ENCODE measurements at regions not wholly inside any gene's neighbourhood (a gene's known extent, or its start where the extent isn't known, plus 50 kb on each side); places are given as distances from the start of the nearest gene placed in this dataset.

DNA sequence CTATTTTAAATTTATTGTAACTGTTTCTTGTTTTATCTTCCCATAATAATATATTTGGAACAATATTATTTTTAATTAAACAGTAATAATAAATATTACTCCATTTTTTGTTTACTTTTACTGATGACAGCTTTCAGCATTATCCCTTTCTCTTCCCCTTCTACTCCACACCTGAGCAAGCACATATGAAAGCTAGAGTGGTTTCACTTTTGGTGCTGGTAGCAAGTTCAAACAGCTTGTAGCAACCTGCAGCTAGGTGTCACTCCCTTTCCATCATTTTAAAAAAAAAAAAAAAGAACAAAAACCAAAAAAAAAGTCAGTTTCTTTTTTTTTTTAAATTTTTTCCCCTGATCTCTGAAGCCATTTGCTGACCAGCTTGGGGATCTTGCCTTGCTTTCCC lies 801.8 kb downstream of the CCDC85A start:
- DNase-seq (ENCODE audit: low read depth) = peak; percentile 4

GRCh38 chr2:57022496-57022895 lies 838.7 kb downstream of the CCDC85A start:
- DNase-seq (ENCODE audit: low read depth) = peak; percentile 3

GRCh38 chr2:57044931-57045635 lies 861.3 kb downstream of the CCDC85A start:
- DNase-seq (ENCODE audit: low read depth) = no peak

DNA sequence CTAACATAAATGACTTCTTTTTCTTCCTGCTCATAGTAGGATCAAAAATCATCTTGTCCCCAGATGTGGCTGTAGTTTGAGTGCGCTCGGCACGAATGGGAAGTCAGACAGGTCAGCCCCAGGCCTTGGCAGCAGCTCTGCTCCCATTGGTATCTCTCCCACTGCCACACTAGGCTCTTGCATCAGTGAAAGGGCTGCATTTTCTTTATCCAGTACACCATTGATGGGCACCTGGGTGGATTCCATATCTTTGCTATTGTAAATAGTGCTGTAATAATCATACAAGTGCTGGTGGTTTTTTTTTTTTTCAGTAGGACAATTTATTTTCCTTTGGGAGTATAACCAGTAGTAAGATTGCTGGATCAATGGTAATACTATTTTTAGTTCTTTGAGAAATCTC lies 865.5 kb downstream of the CCDC85A start:
- no peak for DNase-seq (ENCODE audit: low read depth)

DNA sequence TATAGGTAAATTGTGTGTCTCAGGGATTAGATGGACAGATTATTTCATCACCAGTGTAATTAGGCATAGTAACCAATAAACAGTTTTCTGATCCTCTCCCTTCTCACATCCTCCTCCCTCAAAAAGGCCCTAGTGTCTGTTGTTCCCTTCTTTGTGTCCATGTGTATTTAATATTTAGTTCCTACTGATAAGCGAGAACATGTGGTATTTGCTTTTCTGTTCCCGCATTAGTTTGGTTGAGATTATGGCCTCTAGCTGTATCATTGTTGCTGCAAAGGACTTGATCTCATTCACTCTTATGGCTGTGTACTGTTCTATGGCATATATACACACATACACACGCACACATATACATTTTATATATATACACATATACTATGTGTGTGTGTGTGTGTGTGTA lies 866.2 kb downstream of the CCDC85A start:
- no peak for DNase-seq (ENCODE audit: low read depth)

DNA sequence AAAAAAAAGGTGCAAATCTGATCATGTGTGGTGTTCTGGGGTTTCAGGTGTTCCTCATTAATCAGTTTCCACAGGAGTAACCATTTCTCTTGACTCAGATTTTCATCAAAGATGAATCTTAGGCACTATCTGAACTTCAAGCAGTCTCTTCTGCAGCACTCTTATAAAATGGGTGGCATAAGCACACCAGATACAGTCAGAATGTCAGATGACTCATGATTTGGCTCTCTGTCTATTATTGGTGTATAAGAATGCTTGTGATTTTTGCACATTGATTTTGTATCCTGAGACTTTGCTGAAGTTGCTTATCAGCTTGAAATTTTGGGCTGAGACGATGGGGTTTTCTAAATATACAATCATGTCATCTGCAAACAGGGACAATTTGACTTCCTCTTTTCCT lies 882.5 kb downstream of the CCDC85A start:
- peak; percentile 41 for DNase-seq (ENCODE audit: low read depth)

- peak; percentile 22 for DNase-seq (ENCODE audit: low read depth)
Observed at GRCh38 chr2:57075226-57075625, 891.4 kb downstream of the CCDC85A start.

DNA sequence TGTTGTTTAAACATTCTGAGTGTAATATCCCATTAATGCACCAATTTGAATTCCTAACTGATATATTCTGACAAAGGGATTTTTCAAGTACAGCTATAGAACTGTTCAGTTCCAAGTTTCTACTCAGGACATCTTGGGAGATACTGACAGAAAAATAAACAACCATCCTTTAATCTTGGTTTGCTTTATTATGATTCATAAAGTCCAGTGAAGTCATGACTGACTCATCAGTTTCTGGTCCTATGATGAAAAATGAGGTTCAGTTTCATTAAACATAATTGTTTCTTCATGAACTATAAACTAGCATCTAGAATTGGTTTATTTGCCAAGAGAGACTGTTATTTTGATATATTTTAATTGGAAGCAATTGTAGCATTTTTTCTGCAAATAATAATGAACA lies 896.2 kb downstream of the CCDC85A start:
- DNase-seq (ENCODE audit: low read depth) = peak; percentile 75

DNA sequence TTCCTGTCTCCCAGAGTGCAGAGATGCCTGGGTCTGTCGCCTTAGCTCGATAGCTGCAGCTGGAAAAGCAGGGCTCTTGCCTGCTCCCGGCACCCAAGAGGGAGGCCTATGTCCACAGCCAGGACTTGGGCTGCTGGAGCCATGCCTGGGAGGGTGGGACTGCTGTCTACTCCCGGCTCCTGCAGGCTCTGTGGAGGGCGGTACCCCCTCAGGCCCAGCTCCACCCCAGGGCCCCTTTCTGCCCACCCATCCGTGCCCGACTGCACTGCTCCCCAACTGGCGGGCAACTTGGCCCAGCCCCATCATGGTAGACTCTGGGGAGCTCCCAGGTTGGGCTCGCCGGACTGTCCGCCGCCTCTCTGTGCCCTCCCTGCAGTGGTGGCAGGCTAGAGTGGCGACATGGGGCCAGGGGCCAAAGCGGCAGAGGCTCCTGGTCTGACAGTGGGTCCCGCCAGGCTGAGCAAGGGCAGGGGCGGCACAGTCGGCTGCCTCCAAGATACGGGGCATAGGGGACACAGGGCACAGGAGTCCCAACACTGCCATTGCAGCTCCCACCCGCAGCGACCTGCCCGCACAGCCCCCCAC lies 901.0 kb downstream of the CCDC85A start:
- no peak for DNase-seq (ENCODE audit: low read depth)

- DNase-seq (ENCODE audit: low read depth) = no peak
Observed at GRCh38 chr2:57093020-57093419, 909.2 kb downstream of the CCDC85A start.

- DNase-seq (ENCODE audit: low read depth) = no peak
Observed at GRCh38 chr2:57097855-57098254, 914.1 kb downstream of the CCDC85A start.

DNA sequence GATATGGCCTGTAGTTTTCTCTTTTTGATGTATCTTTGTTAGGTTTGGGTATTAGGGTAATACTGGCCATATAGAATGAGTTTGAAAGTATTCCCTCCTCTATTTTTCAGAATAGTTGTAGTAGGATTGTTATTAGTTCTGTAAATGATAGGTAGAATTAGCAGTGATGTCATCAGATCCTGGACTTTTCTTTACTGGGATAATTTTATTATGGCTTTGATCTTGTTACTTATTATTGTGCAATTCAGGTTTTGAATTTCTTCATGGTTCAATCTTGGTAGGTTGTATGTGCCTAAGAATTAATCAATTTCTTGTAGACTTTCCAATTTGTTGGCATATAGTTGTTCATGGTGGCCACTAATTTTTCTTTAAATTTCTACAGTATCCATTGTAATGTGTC lies 916.6 kb downstream of the CCDC85A start:
- DNase-seq (ENCODE audit: low read depth) = no peak

- DNase-seq (ENCODE audit: low read depth) = no peak
Observed at GRCh38 chr2:57105694-57106093, 921.9 kb downstream of the CCDC85A start.

GRCh38 chr2:57107353-57107752 lies 923.6 kb downstream of the CCDC85A start:
- no peak for DNase-seq (ENCODE audit: low read depth)

GRCh38 chr2:57111531-57111930 lies 927.7 kb downstream of the CCDC85A start:
- no peak for DNase-seq (ENCODE audit: low read depth)

DNA sequence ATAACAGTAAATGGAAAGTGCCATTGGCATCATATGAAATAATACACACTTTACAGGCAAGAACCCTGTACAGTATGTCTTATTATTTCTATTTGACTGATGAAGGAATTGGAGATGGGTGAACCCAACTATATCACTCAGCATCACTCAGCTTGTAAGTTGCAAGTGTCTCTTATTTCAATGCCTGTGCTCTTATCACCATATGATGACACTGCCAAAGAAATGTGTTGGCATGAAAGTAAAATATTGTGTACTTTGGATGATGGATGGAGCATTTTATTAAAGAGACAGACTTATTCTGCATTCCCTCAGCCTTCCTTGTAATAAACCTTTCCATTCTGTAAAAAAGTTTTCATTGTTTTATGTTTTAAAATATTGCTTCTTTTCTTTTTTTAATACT lies 927.5 kb upstream of the VRK2 start:
- no peak for DNase-seq (ENCODE audit: low read depth)

DNA sequence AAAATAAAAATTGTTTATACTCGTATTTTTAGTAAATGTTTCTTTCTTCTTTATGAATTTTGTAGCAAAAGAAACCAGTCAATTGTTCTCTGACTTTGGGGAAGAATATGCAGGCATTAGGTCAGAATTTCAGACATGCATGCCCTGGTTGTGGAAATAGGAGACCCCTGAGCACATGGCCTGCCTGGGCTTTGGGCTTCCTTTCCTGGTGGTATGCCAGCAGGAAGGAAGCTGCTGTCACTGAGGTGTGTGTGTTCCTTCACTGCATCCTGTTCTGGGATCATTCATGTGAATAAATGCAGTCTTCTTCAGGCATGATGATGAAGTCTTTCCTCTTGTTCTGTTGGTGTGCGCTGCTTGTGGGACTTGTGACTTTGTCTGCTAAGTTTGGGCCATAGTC lies 920.2 kb upstream of the VRK2 start:
- no peak for DNase-seq (ENCODE audit: low read depth)

- no peak for DNase-seq (ENCODE audit: low read depth)
Observed at GRCh38 chr2:57139179-57139578, 907.4 kb upstream of the VRK2 start.

DNA sequence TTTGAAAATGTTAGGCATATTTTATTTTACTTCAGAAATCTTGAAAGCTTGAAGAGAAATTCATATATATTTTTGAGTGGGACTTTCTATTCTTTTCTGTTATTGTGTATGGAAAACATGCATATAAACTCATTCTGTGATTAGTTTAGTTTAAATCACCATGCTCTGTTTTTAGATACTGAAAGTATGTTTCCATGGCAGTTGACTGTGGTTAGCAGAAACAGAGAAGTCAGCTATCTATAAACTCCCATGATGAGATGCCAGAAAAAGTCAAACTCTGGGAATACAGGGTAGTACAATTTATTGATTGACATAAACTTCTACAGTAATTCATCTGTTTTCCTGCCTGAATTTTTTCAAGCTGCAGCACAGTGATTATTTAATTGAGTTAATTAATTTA lies 905.3 kb upstream of the VRK2 start:
- DNase-seq (ENCODE audit: low read depth) = no peak

- no peak for DNase-seq (ENCODE audit: low read depth)
Observed at GRCh38 chr2:57146951-57147350, 899.7 kb upstream of the VRK2 start.

DNA sequence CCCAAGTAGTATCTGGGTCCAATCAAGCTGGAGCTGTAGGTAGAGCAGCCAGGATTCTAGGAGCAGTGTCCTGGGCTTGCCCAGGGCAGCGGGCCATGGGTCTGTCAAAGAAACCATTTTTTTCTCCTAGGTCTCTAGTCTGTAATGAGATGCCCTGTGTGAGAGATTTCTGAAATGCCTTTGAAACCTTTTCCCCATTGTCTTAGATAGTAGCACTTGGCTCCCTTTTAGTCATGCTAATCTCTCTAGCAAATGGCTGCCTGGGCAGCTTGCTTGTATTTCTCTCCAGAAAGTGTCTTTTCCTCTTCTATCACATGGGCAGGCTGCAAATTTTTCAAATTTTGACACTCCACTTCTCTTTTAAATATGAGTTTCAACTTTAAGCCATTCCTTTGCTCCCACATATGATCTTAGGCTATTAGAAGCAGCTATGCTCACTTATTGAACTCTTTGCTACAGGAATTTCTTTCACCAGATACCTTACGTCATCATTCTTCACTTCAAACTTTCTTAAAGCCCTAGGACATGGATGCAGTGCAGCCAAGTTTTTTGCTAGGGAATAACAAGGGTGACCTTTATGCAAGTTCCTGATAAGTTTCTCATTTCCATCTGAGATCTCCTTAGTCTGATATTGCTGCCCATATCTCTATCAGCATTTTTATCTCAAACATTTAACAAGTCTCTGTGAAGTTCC lies 890.2 kb upstream of the VRK2 start:
- no peak for DNase-seq (ENCODE audit: low read depth)

DNA sequence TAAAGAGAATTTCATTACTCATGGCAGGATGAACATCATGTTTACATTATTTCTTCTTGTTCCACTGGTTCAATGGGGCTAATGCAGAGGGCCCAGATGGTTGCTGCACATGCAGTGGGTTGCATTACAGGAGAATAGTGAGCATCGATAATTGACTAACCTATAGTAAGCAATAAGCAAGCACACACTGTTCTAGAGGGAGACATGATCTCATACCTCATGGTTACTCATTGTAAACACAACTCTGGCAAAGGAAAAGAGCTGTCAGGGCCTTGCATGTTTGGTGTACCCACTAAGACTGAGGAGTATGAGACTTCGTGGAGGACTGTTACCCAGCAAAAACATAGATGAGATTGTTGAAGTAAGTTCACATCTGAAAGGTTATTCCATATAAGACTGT lies 885.6 kb upstream of the VRK2 start:
- peak; percentile 75 for DNase-seq (ENCODE audit: low read depth)

DNA sequence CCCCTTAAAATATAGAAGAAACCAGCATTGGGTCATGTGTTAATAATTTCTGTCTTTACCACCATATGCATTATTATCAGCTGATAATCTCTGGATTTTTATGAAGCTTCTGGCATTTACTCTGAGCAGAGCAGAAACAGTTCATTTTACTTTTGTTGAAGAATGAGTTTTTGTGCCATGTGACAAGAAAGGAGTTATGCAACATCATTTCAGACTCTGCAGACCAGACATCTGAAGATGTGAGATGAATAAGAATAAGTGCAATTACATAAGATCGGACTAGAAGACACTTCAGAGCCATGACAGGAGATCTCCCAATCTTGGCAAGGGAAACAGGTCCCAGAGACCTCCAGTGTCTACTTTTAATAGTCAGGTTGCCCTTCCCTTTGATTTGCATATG lies 869.4 kb upstream of the VRK2 start:
- DNase-seq (ENCODE audit: low read depth) = no peak

All from ELR (cell line).